RWPE2 (cell line): ENCODE measurements at regions not wholly inside any gene's neighbourhood (a gene's known extent, or its start where the extent isn't known, plus 50 kb on each side); places are given as distances from the start of the nearest gene placed in this dataset.

Experiments
- ATAC-seq: fragments of 200-7000 bp; cut with Tn5 transposase; 3 replicates; pipeline ENCODE4 v1.9.1; 2021; ENCODE audit warnings: low read depth
- DNase-seq: peaks from one replicate; pipeline ENCODE4 v3.0.0-alpha.2; 2020; ENCODE audit warnings: low spot score
- H3K27ac ChIP-seq: fragments of 450-650 bp; 2 replicates; pipeline ENCODE4 v1.5.1; 2017; ENCODE audit warnings: mild to moderate bottlenecking; ENCODE audit not compliant: poor library complexity, severe bottlenecking
- H3K27me3 ChIP-seq: fragments of 250-450 bp; sonication (Bioruptor Pico); 2 replicates; pipeline ENCODE4 v1.5.1; 2021; ENCODE audit warnings: mild to moderate bottlenecking, moderate library complexity; ENCODE audit not compliant: insufficient read depth, poor library complexity, severe bottlenecking
- H3K36me3 ChIP-seq: fragments of 250-450 bp; sonication (Bioruptor Pico); 2 replicates; pipeline ENCODE4 v1.5.1; 2020; ENCODE audit warnings: low read depth, mild to moderate bottlenecking, moderate library complexity
- H3K4me1 ChIP-seq: fragments of 250-450 bp; sonication (Bioruptor Pico); 2 replicates; pipeline ENCODE4 v1.5.1; 2021; ENCODE audit warnings: mild to moderate bottlenecking, moderate library complexity; ENCODE audit not compliant: insufficient read depth, poor library complexity, severe bottlenecking
- H3K4me3 ChIP-seq: fragments of 250-450 bp; sonication (Bioruptor Pico); 2 replicates; pipeline ENCODE4 v1.5.1; 2021; ENCODE audit warnings: mild to moderate bottlenecking, moderate library complexity; ENCODE audit not compliant: severe bottlenecking
- H3K9me3 ChIP-seq: fragments of 250-450 bp; sonication (Bioruptor Pico); 2 replicates; pipeline ENCODE4 v1.5.1; 2021; ENCODE audit warnings: mild to moderate bottlenecking, moderate library complexity; ENCODE audit not compliant: severe bottlenecking
- TF ChIP-seq, protein P1 (sequence below): fragments of 450-650 bp; IDR thresholded peaks from one replicate; pipeline ENCODE4 v1.5.1; 2017; ENCODE audit warnings: mild to moderate bottlenecking, moderate library complexity; ENCODE audit not compliant: poor library complexity, severe bottlenecking

DNA sequence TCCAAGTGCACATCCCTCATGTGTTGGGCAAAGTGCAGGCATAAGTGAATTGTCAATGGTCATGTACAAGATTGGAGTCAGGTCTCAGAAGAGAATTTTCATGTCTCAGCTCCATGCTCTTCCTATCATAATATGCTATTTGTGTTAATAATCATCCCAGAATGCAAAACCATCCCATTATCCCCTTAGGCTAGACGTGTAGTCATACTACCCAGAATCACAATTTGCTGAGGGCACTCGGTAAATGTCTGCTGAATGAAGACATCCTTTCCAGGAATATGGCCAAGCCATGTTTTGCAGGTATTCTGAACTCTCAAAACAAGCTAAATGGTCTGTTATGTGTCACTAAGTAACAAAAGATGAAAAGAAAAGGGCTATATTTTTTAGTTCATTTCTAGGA lies 263.8 kb downstream of the RAD51AP2 start:
- DNase-seq (no peak), ATAC-seq (no peak)
- no peaks in the 10 kb centered on the region for H3K27me3 ChIP-seq
- no peaks in the 10 kb centered on the region for H3K9me3 ChIP-seq
- no peak overlapping the region for H3K27ac ChIP-seq
- H3K36me3 ChIP-seq, result no peaks in the 10 kb centered on the region
- no peak overlapping the region for H3K4me3 ChIP-seq
- no peaks in the 10 kb centered on the region for H3K4me1 ChIP-seq
- TF ChIP-seq, protein P1, sequence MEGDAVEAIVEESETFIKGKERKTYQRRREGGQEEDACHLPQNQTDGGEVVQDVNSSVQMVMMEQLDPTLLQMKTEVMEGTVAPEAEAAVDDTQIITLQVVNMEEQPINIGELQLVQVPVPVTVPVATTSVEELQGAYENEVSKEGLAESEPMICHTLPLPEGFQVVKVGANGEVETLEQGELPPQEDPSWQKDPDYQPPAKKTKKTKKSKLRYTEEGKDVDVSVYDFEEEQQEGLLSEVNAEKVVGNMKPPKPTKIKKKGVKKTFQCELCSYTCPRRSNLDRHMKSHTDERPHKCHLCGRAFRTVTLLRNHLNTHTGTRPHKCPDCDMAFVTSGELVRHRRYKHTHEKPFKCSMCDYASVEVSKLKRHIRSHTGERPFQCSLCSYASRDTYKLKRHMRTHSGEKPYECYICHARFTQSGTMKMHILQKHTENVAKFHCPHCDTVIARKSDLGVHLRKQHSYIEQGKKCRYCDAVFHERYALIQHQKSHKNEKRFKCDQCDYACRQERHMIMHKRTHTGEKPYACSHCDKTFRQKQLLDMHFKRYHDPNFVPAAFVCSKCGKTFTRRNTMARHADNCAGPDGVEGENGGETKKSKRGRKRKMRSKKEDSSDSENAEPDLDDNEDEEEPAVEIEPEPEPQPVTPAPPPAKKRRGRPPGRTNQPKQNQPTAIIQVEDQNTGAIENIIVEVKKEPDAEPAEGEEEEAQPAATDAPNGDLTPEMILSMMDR, result no peak

GRCh38 chr2:17252258-17252657 lies 266.0 kb downstream of the RAD51AP2 start:
- no peak for ATAC-seq
- TF ChIP-seq, protein P1, result no peak
- no peak for DNase-seq
- H3K4me3 ChIP-seq, result no peak overlapping the region
- no peaks in the 10 kb centered on the region for H3K27me3 ChIP-seq
- no peaks in the 10 kb centered on the region for H3K4me1 ChIP-seq
- no peaks in the 10 kb centered on the region for H3K9me3 ChIP-seq
- H3K27ac ChIP-seq, result no peak overlapping the region
- no peaks in the 10 kb centered on the region for H3K36me3 ChIP-seq

- no peaks in the 10 kb centered on the region for H3K36me3 ChIP-seq
- H3K4me3 ChIP-seq, result no peak overlapping the region
- H3K4me1 ChIP-seq, result no peaks in the 10 kb centered on the region
- TF ChIP-seq, protein P1, result no peak
- DNase-seq (no peak), ATAC-seq (no peak)
- H3K27ac ChIP-seq, result no peak overlapping the region
- H3K27me3 ChIP-seq, result no peaks in the 10 kb centered on the region
- no peaks in the 10 kb centered on the region for H3K9me3 ChIP-seq
Observed at GRCh38 chr2:17251171-17251570, 267.1 kb downstream of the RAD51AP2 start.

GRCh38 chr2:17249249-17249648 lies 269.0 kb downstream of the RAD51AP2 start:
- Histone ChIP-seq H3K4me3 (no peak overlapping the region), H3K27ac (no peak overlapping the region), H3K36me3 (no peaks in the 10 kb centered on the region), H3K9me3 (no peaks in the 10 kb centered on the region), H3K4me1 (no peaks in the 10 kb centered on the region), H3K27me3 (no peaks in the 10 kb centered on the region)
- ATAC-seq (no peak), DNase-seq (no peak)
- TF ChIP-seq, protein P1, result no peak

- Histone ChIP-seq H3K4me1 (no peaks in the 10 kb centered on the region), H3K27ac (no peak overlapping the region), H3K4me3 (no peak overlapping the region), H3K27me3 (no peaks in the 10 kb centered on the region), H3K9me3 (no peaks in the 10 kb centered on the region), H3K36me3 (no peaks in the 10 kb centered on the region)
- ATAC-seq (no peak), DNase-seq (no peak)
- TF ChIP-seq, protein P1, result no peak
Observed at GRCh38 chr2:17245906-17246305, 272.3 kb downstream of the RAD51AP2 start.
